LNCaP clone FGC (cell line): ENCODE measurements at regions not wholly inside any gene's neighbourhood (a gene's known extent, or its start where the extent isn't known, plus 50 kb on each side); places are given as distances from the start of the nearest gene placed in this dataset.

Source experiments
- DNase-seq: peaks from one replicate; pipeline ENCODE4 v3.0.0-alpha.2; 2011; ENCODE audit warnings: low read depth
- H3K4me3 ChIP-seq: 2 replicates; pipeline ENCODE4 v1.5.1; 2011; ENCODE audit warnings: mild to moderate bottlenecking, low read depth, low read length, control low read depth
- CTCF ChIP-seq: IDR thresholded peaks from 2 replicates; pipeline ENCODE4 v1.5.1; 2012; ENCODE audit warnings: mild to moderate bottlenecking; ENCODE audit not compliant: control insufficient read depth, insufficient read depth; ENCODE audit errors: extremely low read depth

GRCh38 chr1:221200464-221200863, 321.2 kb downstream of the HLX start:
- no peak overlapping the region for H3K4me3 ChIP-seq
- no peak for TF ChIP-seq CTCF
- DNase-seq, result no peak

GRCh38 chr1:221201773-221202172, 322.5 kb downstream of the HLX start:
- TF ChIP-seq CTCF, result no peak
- no peak for DNase-seq
- no peak overlapping the region for H3K4me3 ChIP-seq

- TF ChIP-seq CTCF, result peak; percentile 92
- DNase-seq, result peak; percentile 71
- H3K4me3 ChIP-seq, result no peak overlapping the region
These were observed 324.2 kb downstream of the HLX start for GRCh38 chr1:221203224-221204054.

GRCh38 chr1:221204055-221204833, 325.0 kb downstream of the HLX start:
- no peak overlapping the region for H3K4me3 ChIP-seq
- peak; percentile 87 for DNase-seq
- no peak for TF ChIP-seq CTCF

GRCh38 chr1:221206076-221206475, 326.8 kb downstream of the HLX start:
- no peak for DNase-seq
- H3K4me3 ChIP-seq, result no peak overlapping the region
- no peak for TF ChIP-seq CTCF

GRCh38 chr1:221212926-221213325, 333.7 kb downstream of the HLX start:
- no peak for DNase-seq
- TF ChIP-seq CTCF, result no peak
- H3K4me3 ChIP-seq, result no peak overlapping the region
